ENCODE measurements at regions not wholly inside any gene's neighbourhood (a gene's known extent, or its start where the extent isn't known, plus 50 kb on each side); places are given as distances from the start of the nearest gene placed in this dataset.
A peak's percentile ranks its signal among the peaks of the same experiment; 100 is the strongest.

GRCh38 chr7:25893436-25893835 lies 258.6 kb upstream of the NFE2L3 start:
- peak overlapping the region; percentile 99 for H3K4me2 ChIP-seq (ENCODE audit: insufficient read depth, low read length)
- no peaks in the 10 kb centered on the region for H3K36me3 ChIP-seq (ENCODE audit: control insufficient read depth in 2 of 2, extremely low read depth in 1 of 2, insufficient read depth in 2 of 2, low read length in 2 of 2)
- no peaks in the 10 kb centered on the region for H3K9me3 ChIP-seq (replicated peaks; ENCODE audit: control insufficient read depth, insufficient read depth, low read length)
- TF ChIP-seq GATA2 (IDR thresholded peaks at IDR 0.05; ENCODE audit: insufficient read depth, insufficient read length, low read depth, low read length) (no peak), JUN (IDR thresholded peaks at IDR 0.05; ENCODE audit: borderline replicate concordance, insufficient read depth, insufficient read length, low read depth) (no peak), POLR2A (IDR thresholded peaks at IDR 0.05; ENCODE audit: low read depth, low read length) (no peak), MYC (IDR thresholded peaks at IDR 0.05; ENCODE audit: low read depth, low read length) (no peak), EZH2 (IDR thresholded peaks at IDR 0.05; ENCODE audit: borderline replicate concordance, low read depth, low read length, severe bottlenecking) (no peak), POLR2AphosphoS5 (IDR thresholded peaks at IDR 0.05; ENCODE audit: insufficient read depth, low read depth, low read length) (no peak), FOS (IDR thresholded peaks at IDR 0.05; ENCODE audit: borderline replicate concordance, insufficient read depth, low read length) (no peak), CTCF (IDR thresholded peaks at IDR 0.05; ENCODE audit: extremely low read depth in 1 of 2, insufficient read depth in 1 of 2, low read depth in 1 of 2, low read length in 2 of 2) (no peak), MAX (IDR thresholded peaks at IDR 0.05; ENCODE audit: insufficient read depth, insufficient read length) (no peak)
- ChIA-PET CTCF (interaction anchor here (0.7 to 9.7 kb wide), 46 partner anchors 8 to 1881 kb away, joined by 3 to 304 read pairs (median 5); partner anchors contain the start of gene HOXA5), POLR2A (interaction anchor here (0.6 kb wide), 1 partner anchor 301 kb away, joined by 3 read pairs; no protein-coding TSS in a partner anchor)
- no peak overlapping the region for H3K9ac ChIP-seq (replicated peaks; ENCODE audit: extremely low read depth, insufficient read depth, low read length)
- peaks cover 16% of the 10 kb centered on the region for H3K4me1 ChIP-seq (ENCODE audit: control insufficient read depth, extremely low read depth, insufficient read depth, low read length)
- DNase-seq (ENCODE audit: low read depth, low spot score), result no peak
- FAIRE-seq, result no peak
- dilution Hi-C loops (cut with MboI; ENCODE audit: extremely low pct_ligation_motif_present, low sequenced_read_pairs) (no loop called here), intact Hi-C loops (cut with micrococcal nuclease) (loop anchor here (1.0 to 10.0 kb wide), 10 partner anchors 168 to 1268 kb away; partner anchors contain the start of genes NFE2L3 and SNX10)
- H4K20me1 ChIP-seq (replicated peaks; ENCODE audit: control insufficient read depth, extremely low read depth, insufficient read depth, low read length), result no peaks in the 10 kb centered on the region
- no peaks in the 10 kb centered on the region for H3K79me2 ChIP-seq (ENCODE audit: control insufficient read depth, insufficient read depth, low read length)
- no TSS peak for BruUV-seq (replicated peaks)
- H2AFZ ChIP-seq (ENCODE audit: low read depth, low read length), result peak overlapping the region; percentile 99
- H3K9me1 ChIP-seq (replicated peaks; ENCODE audit: control insufficient read depth, extremely low read depth, insufficient read depth, low read length), result no peaks in the 10 kb centered on the region
- H3K27me3 ChIP-seq (ENCODE audit: control insufficient read depth in 2 of 2, insufficient read depth in 2 of 2, low read length in 2 of 2), result peaks cover 10 to 14% of the 10 kb centered on the region in 2 experiments
- H3K27ac ChIP-seq (ENCODE audit: insufficient read depth, low read depth, low read length), result no peak overlapping the region
- H3K4me3 ChIP-seq (replicated peaks in 1 of 3; ENCODE audit: insufficient read depth in 1 of 3, low read depth in 1 of 3, low read length in 3 of 3), result peak overlapping the region in 1 of 3 experiments; percentile 88
